OCI-LY3 (cell line): ENCODE measurements at regions not wholly inside any gene's neighbourhood (a gene's known extent, or its start where the extent isn't known, plus 50 kb on each side); places are given as distances from the start of the nearest gene placed in this dataset.

Experiments
- CTCF ChIP-seq: fragments of 200-600, 300-600 bp; sonication (generic); IDR thresholded peaks from 2 replicates; pipeline ENCODE4 v1.5.1; 2014; ENCODE audit warnings: antibody characterized with exemption, low read length, low read depth
- EZH2phosphoT487 ChIP-seq: fragments of 200-600 bp; shearing (Covaris generic); IDR thresholded peaks from 2 replicates; pipeline ENCODE4 v1.6.1; 2018; ENCODE audit warnings: antibody characterized with exemption, mixed run types, low read depth

- TF ChIP-seq EZH2phosphoT487 = no peak
- no peak for TF ChIP-seq CTCF
Measured at GRCh38 chr10:8146650-8147049, 92.2 kb downstream of the GATA3 start.
